Natural killer cell (primary cell): ENCODE measurements at regions not wholly inside any gene's neighbourhood (a gene's known extent, or its start where the extent isn't known, plus 50 kb on each side); places are given as distances from the start of the nearest gene placed in this dataset.

Source experiments
- ATAC-seq, 3 donors: fragments of 150-1000 bp in 2 of 3; fragments of 200-7000 bp in 1 of 3; cut with Tn5 transposase; 1 replicate in 1 of 3; 2 replicates in 2 of 3; pipeline ENCODE4 v1.10.0; 2021; ENCODE audit warnings: mild to moderate bottlenecking in 2 of 3, moderate library complexity in 2 of 3
- DNase-seq, 2 donors: peaks; one replicate each; pipeline versions ENCODE4 v3.0.0 to v3.0.0-alpha.2; 2013 to 2021; ENCODE audit warnings: mixed read lengths in 1 of 2
- H3K27ac ChIP-seq: one replicate; pipeline ENCODE4 v1.5.1; 2013; ENCODE audit warnings: mild to moderate bottlenecking, low read length
- H3K27me3 ChIP-seq: one replicate; pipeline ENCODE4 v1.6.1; 2013; ENCODE audit warnings: low read length; ENCODE audit not compliant: control insufficient read depth, insufficient read depth
- H3K36me3 ChIP-seq: one replicate; pipeline ENCODE4 v1.6.1; 2013; ENCODE audit warnings: low read length; ENCODE audit not compliant: control insufficient read depth, insufficient read depth
- H3K4me1 ChIP-seq: one replicate; pipeline ENCODE4 v1.6.1; 2013; ENCODE audit warnings: low read length; ENCODE audit not compliant: control insufficient read depth, insufficient read depth
- H3K4me3 ChIP-seq: one replicate; pipeline ENCODE4 v1.5.1; 2013; ENCODE audit warnings: low read length
- H3K9me3 ChIP-seq: one replicate; pipeline ENCODE4 v1.6.1; 2013; ENCODE audit warnings: low read length; ENCODE audit not compliant: control insufficient read depth, insufficient read depth
- H3K27ac Mint-ChIP-seq, 2 donors: one replicate each; pipeline ENCODE4 v1.8.0; 2022; ENCODE audit warnings: mild to moderate bottlenecking in 2 of 2, mixed read lengths in 2 of 2, moderate library complexity in 1 of 2
- H3K27me3 Mint-ChIP-seq, 2 donors: one replicate each; pipeline ENCODE4 v1.8.0; 2022; ENCODE audit warnings: low read depth in 2 of 2, mixed read lengths in 2 of 2
- H3K36me3 Mint-ChIP-seq: one replicate; pipeline ENCODE4 v1.8.0; 2022; ENCODE audit warnings: mixed read lengths
- H3K4me1 Mint-ChIP-seq, 2 donors: one replicate each; pipeline ENCODE4 v1.8.0; 2022; ENCODE audit warnings: mixed read lengths in 2 of 2
- H3K4me3 Mint-ChIP-seq: one replicate; pipeline ENCODE4 v1.8.0; 2022; ENCODE audit warnings: mild to moderate bottlenecking, moderate library complexity, mixed read lengths
- H3K9me3 Mint-ChIP-seq, 2 donors: one replicate each; pipeline ENCODE4 v1.8.0; 2022; ENCODE audit warnings: mixed read lengths in 2 of 2
- WGBS: methylation state at CpG from one replicate; pipeline ENCODE4 v1.1.7; 2013; ENCODE audit warnings: missing lambda C conversion rate; ENCODE audit not compliant: insufficient coverage; 5-methylcytosine and 5-hydroxymethylcytosine counted together
- intact Hi-C: fragments of 100-400 bp; cut with micrococcal nuclease; formaldehyde crosslinking; loops from one replicate; pipeline ENCODE4 v1.14.2; 2022
- TF ChIP-seq, protein P1 (sequence below): fragments of 200-600 bp; IDR thresholded peaks from one replicate; pipeline ENCODE4 v1.8.0; 2022; ENCODE audit warnings: antibody characterized with exemption

DNA sequence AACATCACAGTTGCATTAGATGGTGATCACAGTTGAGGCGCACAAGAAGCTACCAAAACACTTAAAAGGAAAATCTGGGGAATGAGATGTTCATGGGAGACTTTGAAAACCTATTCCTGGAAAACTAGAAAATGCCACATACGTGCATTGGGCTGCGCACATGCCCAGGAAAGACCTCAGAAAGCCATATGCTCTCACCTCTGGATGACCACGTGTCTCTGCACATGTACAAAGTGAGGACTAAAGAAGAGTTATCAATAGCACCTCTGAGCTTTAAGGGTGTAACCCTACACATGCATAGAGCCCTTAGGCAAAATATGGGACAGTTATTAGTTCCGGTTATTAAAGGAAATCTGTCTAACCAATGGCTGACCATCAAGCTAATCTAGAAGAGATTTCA is 77.7 kb downstream of the CRPPA start:
- Histone ChIP-seq H3K27me3 (no peaks in the 10 kb centered on the region), H3K27ac (no peak overlapping the region), H3K4me1 (peaks cover 8% of the 10 kb centered on the region), H3K36me3 (no peaks in the 10 kb centered on the region), H3K9me3 (no peaks in the 10 kb centered on the region), H3K4me3 (no peak overlapping the region)
- intact Hi-C loops: no loop called here
- DNase-seq: no peak
- WGBS: 85% methylated on average over 4 of the region's 5 CpGs
- TF ChIP-seq, protein P1, sequence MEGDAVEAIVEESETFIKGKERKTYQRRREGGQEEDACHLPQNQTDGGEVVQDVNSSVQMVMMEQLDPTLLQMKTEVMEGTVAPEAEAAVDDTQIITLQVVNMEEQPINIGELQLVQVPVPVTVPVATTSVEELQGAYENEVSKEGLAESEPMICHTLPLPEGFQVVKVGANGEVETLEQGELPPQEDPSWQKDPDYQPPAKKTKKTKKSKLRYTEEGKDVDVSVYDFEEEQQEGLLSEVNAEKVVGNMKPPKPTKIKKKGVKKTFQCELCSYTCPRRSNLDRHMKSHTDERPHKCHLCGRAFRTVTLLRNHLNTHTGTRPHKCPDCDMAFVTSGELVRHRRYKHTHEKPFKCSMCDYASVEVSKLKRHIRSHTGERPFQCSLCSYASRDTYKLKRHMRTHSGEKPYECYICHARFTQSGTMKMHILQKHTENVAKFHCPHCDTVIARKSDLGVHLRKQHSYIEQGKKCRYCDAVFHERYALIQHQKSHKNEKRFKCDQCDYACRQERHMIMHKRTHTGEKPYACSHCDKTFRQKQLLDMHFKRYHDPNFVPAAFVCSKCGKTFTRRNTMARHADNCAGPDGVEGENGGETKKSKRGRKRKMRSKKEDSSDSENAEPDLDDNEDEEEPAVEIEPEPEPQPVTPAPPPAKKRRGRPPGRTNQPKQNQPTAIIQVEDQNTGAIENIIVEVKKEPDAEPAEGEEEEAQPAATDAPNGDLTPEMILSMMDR: no peak
- H3K36me3 Mint-ChIP-seq: peaks cover 17% of the 10 kb centered on the region
- H3K27me3 Mint-ChIP-seq: no peaks in the 10 kb centered on the region
- no peak overlapping the region for H3K4me3 Mint-ChIP-seq
- H3K4me1 Mint-ChIP-seq: peaks cover 34 to 40% of the 10 kb centered on the region in 2 donors
- no peak overlapping the region for H3K27ac Mint-ChIP-seq
- peaks cover 4 to 7% of the 10 kb centered on the region in 2 donors for H3K9me3 Mint-ChIP-seq
- ATAC-seq: no peak

DNA sequence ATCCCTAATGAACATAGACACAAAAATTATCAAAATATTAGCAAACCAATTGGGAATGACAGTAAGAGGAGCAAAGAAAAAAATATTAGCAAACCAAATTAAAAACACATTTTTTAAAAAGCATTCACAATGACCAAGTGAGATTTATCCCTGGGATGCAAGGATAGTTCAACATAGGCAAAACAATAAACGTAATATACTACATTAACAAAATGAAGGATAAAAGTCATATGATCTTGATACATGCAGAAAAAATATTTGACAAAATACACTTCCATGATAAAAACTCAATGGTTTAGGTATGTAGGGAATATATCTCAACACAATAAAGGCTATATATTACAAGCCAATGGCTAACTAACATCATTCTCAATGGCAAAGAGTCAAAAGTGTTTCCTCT is 83.3 kb downstream of the CRPPA start:
- Histone ChIP-seq H3K27ac (no peak overlapping the region), H3K36me3 (no peaks in the 10 kb centered on the region), H3K4me3 (no peak overlapping the region), H3K4me1 (no peaks in the 10 kb centered on the region), H3K9me3 (peaks cover 3% of the 10 kb centered on the region), H3K27me3 (no peaks in the 10 kb centered on the region)
- TF ChIP-seq, protein P1: no peak
- WGBS: no CpG with 5 or more reads among the region's 1 CpG
- peaks cover 7% of the 10 kb centered on the region for H3K36me3 Mint-ChIP-seq
- H3K27ac Mint-ChIP-seq: no peak overlapping the region
- ATAC-seq (no peak), DNase-seq (no peak)
- peaks cover 14 to 19% of the 10 kb centered on the region in 2 donors for H3K4me1 Mint-ChIP-seq
- H3K27me3 Mint-ChIP-seq: no peaks in the 10 kb centered on the region
- intact Hi-C loops: no loop called here
- no peak overlapping the region for H3K4me3 Mint-ChIP-seq
- H3K9me3 Mint-ChIP-seq: peaks cover 2 to 3% of the 10 kb centered on the region in 2 donors

DNA sequence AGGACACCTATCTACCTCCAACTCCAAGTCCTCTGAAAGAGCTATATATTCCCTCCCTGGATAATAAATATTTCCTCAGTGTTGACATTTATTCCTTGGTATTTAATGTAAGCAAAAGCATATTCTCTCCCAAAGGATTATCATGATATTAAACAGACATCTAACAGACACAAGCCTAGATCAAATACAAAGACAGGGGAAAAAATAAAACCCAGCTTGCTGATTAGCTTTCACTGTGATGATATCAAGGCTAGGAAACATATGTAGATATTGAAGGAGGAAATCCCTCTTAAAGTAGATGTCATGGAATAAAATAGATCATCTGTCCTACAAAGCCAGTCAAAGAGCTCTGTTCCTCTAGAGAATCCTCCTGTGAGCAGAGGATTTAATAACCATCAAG is 95.2 kb downstream of the CRPPA start:
- DNase-seq: no peak
- no peak for ATAC-seq

DNA sequence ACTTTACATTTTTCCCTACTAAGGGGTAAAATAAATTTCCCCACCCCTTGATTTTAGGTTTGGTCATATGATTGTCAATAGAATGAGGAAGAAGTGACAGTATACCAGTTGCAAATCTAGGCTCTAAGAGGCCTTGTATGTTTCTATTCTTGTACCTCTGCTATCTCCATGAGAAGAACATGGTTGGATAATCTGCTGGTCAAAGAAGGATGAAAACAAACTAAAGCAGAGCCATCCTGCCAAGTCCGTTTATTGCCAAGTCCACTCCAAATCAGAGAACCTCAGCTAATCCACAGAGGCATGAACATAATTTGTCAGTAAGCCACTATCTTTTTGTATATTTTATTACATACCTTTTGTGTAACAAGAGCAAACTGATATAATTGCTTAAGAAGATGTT is 98.0 kb downstream of the CRPPA start:
- Histone ChIP-seq H3K4me1 (no peaks in the 10 kb centered on the region), H3K4me3 (no peak overlapping the region), H3K9me3 (no peaks in the 10 kb centered on the region), H3K27ac (no peak overlapping the region), H3K36me3 (no peaks in the 10 kb centered on the region), H3K27me3 (no peaks in the 10 kb centered on the region)
- intact Hi-C loops: no loop called here
- Mint-ChIP-seq H3K4me3 (no peak overlapping the region), H3K4me1 (peaks cover 0 to 4% of the 10 kb centered on the region in 2 donors), H3K36me3 (no peaks in the 10 kb centered on the region), H3K27me3 (peaks cover 0 to 2% of the 10 kb centered on the region in 2 donors), H3K9me3 (no peaks in the 10 kb centered on the region), H3K27ac (no peak overlapping the region)
- no peak for ATAC-seq
- TF ChIP-seq, protein P1: no peak
- DNase-seq: no peak
- WGBS: 100% methylated on average over 1 of the region's 1 CpG

More for the DNA sequence above, 95.2 kb downstream of the CRPPA start:
- Mint-ChIP-seq H3K4me3 (no peak overlapping the region), H3K36me3 (no peaks in the 10 kb centered on the region), H3K27ac (no peak overlapping the region), H3K27me3 (no peaks in the 10 kb centered on the region), H3K9me3 (no peaks in the 10 kb centered on the region), H3K4me1 (peaks cover 0 to 4% of the 10 kb centered on the region in 2 donors)
- Histone ChIP-seq H3K27me3 (no peaks in the 10 kb centered on the region), H3K27ac (no peak overlapping the region), H3K4me3 (no peak overlapping the region), H3K9me3 (no peaks in the 10 kb centered on the region), H3K36me3 (no peaks in the 10 kb centered on the region), H3K4me1 (no peaks in the 10 kb centered on the region)
- TF ChIP-seq, protein P1: no peak
- intact Hi-C loops: no loop called here
